ENCODE measurements at regions not wholly inside any gene's neighbourhood (a gene's known extent, or its start where the extent isn't known, plus 50 kb on each side); places are given as distances from the start of the nearest gene placed in this dataset.

GRCh38 chr2:51441786-51442185, 409.9 kb upstream of the NRXN1 start:
- intact Hi-C loops (cut with micrococcal nuclease; ENCODE audit: unreplicated experiment) = no loop called here
- in situ Hi-C loops (cut with MboI) = no loop called here

More at GRCh38 chr2:51441786-51442185, 409.9 kb upstream of the NRXN1 start:
- no peak overlapping the region for H3K27ac ChIP-seq (ENCODE audit: control insufficient read depth, insufficient read depth)
- WGBS (ENCODE audit: insufficient coverage, insufficient replicate concordance, low lambda C conversion rate, missing lambda C conversion rate) = 26% methylated on average over 7 of the region's 8 CpGs
- ChIA-PET CTCF (no interaction called here), POLR2A (no interaction called here), RAD21 (ENCODE audit: unreplicated experiment) (no interaction called here), SMC1A (ENCODE audit: uncharacterized antibody, unreplicated experiment) (no interaction called here)
- H3K79me2 ChIP-seq (ENCODE audit: control insufficient read depth, insufficient read depth, low read length) = no peaks in the 10 kb centered on the region
- no peak overlapping the region for H3K4me3 ChIP-seq
- FAIRE-seq (no peak), ATAC-seq (no peak), DNase-seq (ENCODE audit: low read depth, low spot score) (no peak)
- BruUV-seq (replicated peaks) = no TSS peak
- no peak overlapping the region for H3K9ac ChIP-seq (ENCODE audit: control insufficient read depth, insufficient read depth, low read length)
- H3K4me2 ChIP-seq (ENCODE audit: control insufficient read depth, insufficient read depth) = no peak overlapping the region
- no peaks in the 10 kb centered on the region for H3K9me3 ChIP-seq (replicated peaks; ENCODE audit: control insufficient read depth, insufficient read depth, low read length)
- H3K4me1 ChIP-seq (ENCODE audit: control insufficient read depth, insufficient read depth, low read length) = no peaks in the 10 kb centered on the region
- no peak for TF ChIP-seq ZNF687 (IDR thresholded peaks at IDR 0.05)
- TF ChIP-seq SP1 (IDR thresholded peaks at IDR 0.05; ENCODE audit: low read depth, low read length) = no peak
- TF ChIP-seq MLLT1 (IDR thresholded peaks at IDR 0.05) = no peak
- TF ChIP-seq ATF7 (IDR thresholded peaks at IDR 0.05; ENCODE audit: low read depth) = no peak
- no peak for TF ChIP-seq PAX5 (IDR thresholded peaks at IDR 0.05; ENCODE audit: borderline replicate concordance, low read depth, low read length)
- TF ChIP-seq STAT1 (conservative IDR thresholded peaks at IDR 0.05) = no peak
- TF ChIP-seq TAF1 (IDR thresholded peaks at IDR 0.05; ENCODE audit: borderline replicate concordance, low read depth, low read length) = no peak
- TF ChIP-seq RUNX3 (IDR thresholded peaks at IDR 0.05; ENCODE audit: low read length) = no peak
- TF ChIP-seq ZBTB40 (IDR thresholded peaks at IDR 0.05; ENCODE audit: borderline replicate concordance) = no peak
- no peak for TF ChIP-seq POU2F2 (IDR thresholded peaks at IDR 0.05; ENCODE audit: borderline replicate concordance, low read depth, low read length)
- no peak for TF ChIP-seq ZNF217 (IDR thresholded peaks at IDR 0.05)
- TF ChIP-seq NFYA (IDR thresholded peaks at IDR 0.05; ENCODE audit: borderline replicate concordance, low read depth, low read length) = no peak
- TF ChIP-seq RAD51 (IDR thresholded peaks at IDR 0.05) = no peak
- no peak for TF ChIP-seq HDGF (IDR thresholded peaks at IDR 0.05)
- H4K20me1 ChIP-seq (ENCODE audit: control insufficient read depth, insufficient read depth) = no peaks in the 10 kb centered on the region
- H3K27me3 ChIP-seq (replicated peaks in 1 of 2; ENCODE audit: control insufficient read depth in 2 of 2, insufficient read depth in 2 of 2, low read length in 1 of 2) = no peaks in the 10 kb centered on the region
- H2AFZ ChIP-seq (ENCODE audit: control insufficient read depth, low read depth, low read length) = no peak overlapping the region
- no peaks in the 10 kb centered on the region for H3K36me3 ChIP-seq (ENCODE audit: control insufficient read depth in 2 of 2, insufficient read depth in 2 of 2, low read length in 1 of 2)
